ENCODE measurements at regions not wholly inside any gene's neighbourhood (a gene's known extent, or its start where the extent isn't known, plus 50 kb on each side); places are given as distances from the start of the nearest gene placed in this dataset.

GRCh38 chr4:8671712-8672290 lies 79.2 kb downstream of the CPZ start:
- TF ChIP-seq CTCF (IDR thresholded peaks at IDR 0.05) (no peak), POLR2A (IDR thresholded peaks at IDR 0.05) (no peak), EP300 (IDR thresholded peaks at IDR 0.05) (no peak), POLR2AphosphoS5 (IDR thresholded peaks at IDR 0.05) (no peak)

All from upper lobe of left lung (tissue), 4 donors.